Trophoblast cell (in vitro differentiated cells and primary cell): ENCODE measurements at regions not wholly inside any gene's neighbourhood (a gene's known extent, or its start where the extent isn't known, plus 50 kb on each side); places are given as distances from the start of the nearest gene placed in this dataset.
A peak's percentile ranks its signal among the peaks of the same experiment; 100 is the strongest.

Experiments used
- DNase-seq, 2 donors: peaks; one replicate each; pipeline ENCODE4 v3.0.0-alpha.2; 2016
- H2AFZ ChIP-seq: 2 replicates; pipeline ENCODE4 v1.6.1; 2013; ENCODE audit warnings: low read length, moderate library complexity, mild to moderate bottlenecking; ENCODE audit not compliant: insufficient read depth, poor library complexity
- H2AK5ac ChIP-seq: 2 replicates; pipeline ENCODE4 v1.6.1; 2013; ENCODE audit warnings: mild to moderate bottlenecking, low read length
- H2BK120ac ChIP-seq: 2 replicates; pipeline ENCODE4 v1.6.1; 2013; ENCODE audit warnings: low read length, mild to moderate bottlenecking, moderate library complexity; ENCODE audit not compliant: insufficient read depth, poor library complexity
- H2BK12ac ChIP-seq: 2 replicates; pipeline ENCODE4 v1.6.1; 2013; ENCODE audit warnings: mild to moderate bottlenecking, low read length, moderate library complexity
- H2BK5ac ChIP-seq: 2 replicates; pipeline ENCODE4 v1.6.1; 2013; ENCODE audit warnings: low read length, low read depth, moderate library complexity, mild to moderate bottlenecking; ENCODE audit not compliant: poor library complexity
- H3K14ac ChIP-seq: 2 replicates; pipeline ENCODE4 v1.6.1; 2013; ENCODE audit warnings: mild to moderate bottlenecking, low read length
- H3K18ac ChIP-seq: 2 replicates; pipeline ENCODE4 v1.6.1; 2013; ENCODE audit warnings: mild to moderate bottlenecking, low read length
- H3K23ac ChIP-seq: 2 replicates; pipeline ENCODE4 v1.6.1; 2013; ENCODE audit warnings: low read length
- H3K27ac ChIP-seq: 2 replicates; pipeline ENCODE4 v1.5.1; 2013; ENCODE audit warnings: low read depth, mild to moderate bottlenecking, inconsistent platforms, low read length, moderate library complexity
- H3K27me3 ChIP-seq: 2 replicates; pipeline ENCODE4 v1.6.1; 2013; ENCODE audit warnings: inconsistent platforms, mild to moderate bottlenecking, low read length, moderate library complexity; ENCODE audit not compliant: insufficient read depth
- H3K36me3 ChIP-seq, 2 experiments: 1 replicate in 1 of 2; 2 replicates in 1 of 2; pipeline ENCODE4 v1.6.1; 2013; ENCODE audit warnings: low read length in 2 of 2, mild to moderate bottlenecking in 2 of 2, moderate library complexity in 1 of 2; ENCODE audit not compliant: insufficient read depth in 2 of 2, control insufficient read depth in 1 of 2
- H3K4ac ChIP-seq: 2 replicates; pipeline ENCODE4 v1.6.1; 2013; ENCODE audit warnings: low read depth, mild to moderate bottlenecking, low read length, moderate library complexity
- H3K4me1 ChIP-seq, 2 experiments: 1 replicate in 1 of 2; 2 replicates in 1 of 2; pipeline ENCODE4 v1.6.1; 2013; ENCODE audit warnings: low read length in 2 of 2, mild to moderate bottlenecking in 2 of 2, moderate library complexity in 1 of 2; ENCODE audit not compliant: insufficient read depth in 2 of 2, control insufficient read depth in 1 of 2
- H3K4me2 ChIP-seq: 2 replicates; pipeline ENCODE4 v1.6.1; 2013; ENCODE audit warnings: inconsistent platforms, mild to moderate bottlenecking, low read length, moderate library complexity
- H3K4me3 ChIP-seq: 2 replicates; pipeline ENCODE4 v1.5.1; 2013; ENCODE audit warnings: mild to moderate bottlenecking, low read depth, low read length, inconsistent platforms
- H3K79me1 ChIP-seq: one replicate; pipeline ENCODE4 v1.6.1; 2013; ENCODE audit warnings: low read length
- H3K79me2 ChIP-seq: 2 replicates; pipeline ENCODE4 v1.6.1; 2013; ENCODE audit warnings: low read length, mild to moderate bottlenecking; ENCODE audit not compliant: control insufficient read depth, insufficient read depth, poor library complexity
- H3K9ac ChIP-seq: 2 replicates; pipeline ENCODE4 v1.6.1; 2013; ENCODE audit warnings: mild to moderate bottlenecking, low read length
- H3K9me3 ChIP-seq: 2 replicates; pipeline ENCODE4 v1.6.1; 2013; ENCODE audit warnings: low read depth, mild to moderate bottlenecking, control low read depth, inconsistent platforms, low read length; ENCODE audit not compliant: insufficient read depth
- H4K12ac ChIP-seq: 2 replicates; pipeline ENCODE4 v1.6.1; 2013; ENCODE audit warnings: low read depth, mild to moderate bottlenecking, low read length, moderate library complexity
- H4K8ac ChIP-seq: 2 replicates; pipeline ENCODE4 v1.6.1; 2013; ENCODE audit warnings: low read depth, mild to moderate bottlenecking, low read length, moderate library complexity
- H4K91ac ChIP-seq: one replicate; pipeline ENCODE4 v1.6.1; 2013; ENCODE audit warnings: low read depth, mild to moderate bottlenecking, low read length, moderate library complexity
- WGBS: extraction: QIAGEN DNeasy Blood & Tissue Kit; methylation state at CpG from one replicate; pipeline ENCODE4 v1.1.7; 2013; ENCODE audit warnings: missing lambda C conversion rate; ENCODE audit not compliant: insufficient read length, insufficient coverage; ENCODE audit errors: extremely low coverage; 5-methylcytosine and 5-hydroxymethylcytosine counted together

- no peak overlapping the region for H2BK120ac ChIP-seq
- H3K4me3 ChIP-seq = no peak overlapping the region
- WGBS = no CpG with 5 or more reads among the region's 1 CpG
- H4K91ac ChIP-seq = no peak overlapping the region
- H4K12ac ChIP-seq = no peak overlapping the region
- no peak overlapping the region for H3K14ac ChIP-seq
- H3K9ac ChIP-seq = no peak overlapping the region
- no peak for DNase-seq
- H3K36me3 ChIP-seq = no peaks in the 10 kb centered on the region
- H3K18ac ChIP-seq = no peak overlapping the region
- no peak overlapping the region for H3K23ac ChIP-seq
- H3K4me1 ChIP-seq = no peaks in the 10 kb centered on the region
- no peak overlapping the region for H2AK5ac ChIP-seq
- H2BK12ac ChIP-seq = no peak overlapping the region
- H3K4ac ChIP-seq = no peak overlapping the region
- no peak overlapping the region for H3K27ac ChIP-seq
- no peak overlapping the region for H3K4me2 ChIP-seq
- no peaks in the 10 kb centered on the region for H3K79me2 ChIP-seq
- H4K8ac ChIP-seq = no peak overlapping the region
- no peak overlapping the region for H2BK5ac ChIP-seq
- no peaks in the 10 kb centered on the region for H3K9me3 ChIP-seq
- no peaks in the 10 kb centered on the region for H3K79me1 ChIP-seq
- H3K27me3 ChIP-seq = no peaks in the 10 kb centered on the region
- no peak overlapping the region for H2AFZ ChIP-seq
These were observed 373.9 kb downstream of the PIK3C3 start for GRCh38 chr18:42328931-42329330.

DNA sequence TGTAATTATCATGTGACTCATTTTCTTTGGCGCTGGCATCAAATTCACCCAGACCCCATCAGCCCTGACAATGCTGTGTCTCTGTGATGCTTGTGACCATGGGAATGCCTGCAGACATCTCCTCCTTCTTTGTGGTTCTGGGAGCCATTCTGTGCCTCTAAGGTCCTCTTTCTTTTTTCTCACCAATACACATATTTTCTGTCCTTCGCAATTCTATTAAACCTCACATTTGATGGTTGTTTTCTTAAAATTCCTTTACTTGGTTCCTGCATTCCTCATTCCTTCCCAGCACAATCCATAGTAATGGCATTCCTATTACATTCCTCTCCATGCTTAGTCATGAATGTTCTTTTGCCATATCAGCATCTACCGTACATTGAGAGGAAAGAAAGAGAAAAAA is 375.3 kb downstream of the PIK3C3 start:
- H3K9me3 ChIP-seq = no peaks in the 10 kb centered on the region
- no peak overlapping the region for H3K9ac ChIP-seq
- H3K14ac ChIP-seq = no peak overlapping the region
- no peak overlapping the region for H3K27ac ChIP-seq
- H2BK12ac ChIP-seq = no peak overlapping the region
- H3K23ac ChIP-seq = no peak overlapping the region
- no peak overlapping the region for H3K4me2 ChIP-seq
- H2AFZ ChIP-seq = no peak overlapping the region
- 100% methylated on average over 1 of the region's 3 CpGs for WGBS
- no peak overlapping the region for H4K91ac ChIP-seq
- H3K79me1 ChIP-seq = no peaks in the 10 kb centered on the region
- no peak overlapping the region for H3K18ac ChIP-seq
- H4K8ac ChIP-seq = no peak overlapping the region
- H3K79me2 ChIP-seq = no peaks in the 10 kb centered on the region
- no peak overlapping the region for H4K12ac ChIP-seq
- no peak overlapping the region for H3K4me3 ChIP-seq
- H2AK5ac ChIP-seq = no peak overlapping the region
- H3K27me3 ChIP-seq = no peaks in the 10 kb centered on the region
- H2BK5ac ChIP-seq = no peak overlapping the region
- DNase-seq = peak in 1 of 2 donors; percentile 13
- no peak overlapping the region for H2BK120ac ChIP-seq
- no peaks in the 10 kb centered on the region for H3K36me3 ChIP-seq
- H3K4ac ChIP-seq = no peak overlapping the region
- H3K4me1 ChIP-seq = no peaks in the 10 kb centered on the region

DNA sequence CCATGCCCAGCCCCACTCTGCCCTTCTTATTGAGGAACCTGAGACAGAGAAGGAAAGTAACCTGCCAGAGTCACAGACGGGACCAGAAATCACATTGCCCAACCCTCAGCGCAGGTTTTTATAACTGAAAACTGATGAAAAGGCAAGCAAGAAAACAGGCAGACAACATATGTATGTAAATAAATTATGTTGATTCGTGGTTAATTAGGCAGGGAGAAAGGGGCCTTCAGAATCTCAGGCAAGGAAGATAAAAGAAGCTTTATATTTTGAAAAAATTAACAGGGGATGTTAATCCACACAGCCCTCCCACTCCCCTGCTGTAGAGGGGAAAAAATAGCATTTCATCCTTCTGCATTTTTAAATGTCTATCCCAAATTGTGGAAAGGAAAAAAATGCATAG is 378.5 kb downstream of the PIK3C3 start:
- H4K91ac ChIP-seq = no peak overlapping the region
- no peak for DNase-seq
- H2AFZ ChIP-seq = no peak overlapping the region
- H3K27ac ChIP-seq = no peak overlapping the region
- H3K4me3 ChIP-seq = no peak overlapping the region
- no peak overlapping the region for H2BK120ac ChIP-seq
- H4K8ac ChIP-seq = no peak overlapping the region
- no peaks in the 10 kb centered on the region for H3K9me3 ChIP-seq
- H3K9ac ChIP-seq = no peak overlapping the region
- H3K79me1 ChIP-seq = no peaks in the 10 kb centered on the region
- no peak overlapping the region for H3K4me2 ChIP-seq
- H2BK5ac ChIP-seq = no peak overlapping the region
- no CpG with 5 or more reads among the region's 3 CpGs for WGBS
- H2BK12ac ChIP-seq = no peak overlapping the region
- no peak overlapping the region for H4K12ac ChIP-seq
- no peak overlapping the region for H3K14ac ChIP-seq
- no peak overlapping the region for H3K4ac ChIP-seq
- H3K18ac ChIP-seq = no peak overlapping the region
- H2AK5ac ChIP-seq = no peak overlapping the region
- no peaks in the 10 kb centered on the region for H3K27me3 ChIP-seq
- H3K23ac ChIP-seq = no peak overlapping the region
- no peaks in the 10 kb centered on the region for H3K4me1 ChIP-seq
- no peaks in the 10 kb centered on the region for H3K36me3 ChIP-seq
- H3K79me2 ChIP-seq = no peaks in the 10 kb centered on the region

GRCh38 chr18:42334931-42335330 is 379.9 kb downstream of the PIK3C3 start:
- no peak overlapping the region for H3K27ac ChIP-seq
- H3K27me3 ChIP-seq = no peaks in the 10 kb centered on the region
- H4K8ac ChIP-seq = no peak overlapping the region
- H3K9me3 ChIP-seq = no peaks in the 10 kb centered on the region
- no peak overlapping the region for H2AK5ac ChIP-seq
- H3K4ac ChIP-seq = no peak overlapping the region
- H3K4me1 ChIP-seq = no peaks in the 10 kb centered on the region
- H2BK12ac ChIP-seq = no peak overlapping the region
- H4K12ac ChIP-seq = no peak overlapping the region
- H3K36me3 ChIP-seq = no peaks in the 10 kb centered on the region
- no peak overlapping the region for H2BK5ac ChIP-seq
- no peak overlapping the region for H2BK120ac ChIP-seq
- no peak overlapping the region for H3K14ac ChIP-seq
- no peaks in the 10 kb centered on the region for H3K79me1 ChIP-seq
- H3K79me2 ChIP-seq = no peaks in the 10 kb centered on the region
- no peak overlapping the region for H3K23ac ChIP-seq
- no peak overlapping the region for H3K9ac ChIP-seq
- no peak overlapping the region for H3K4me2 ChIP-seq
- DNase-seq = no peak
- H2AFZ ChIP-seq = no peak overlapping the region
- no peak overlapping the region for H3K4me3 ChIP-seq
- no peak overlapping the region for H3K18ac ChIP-seq
- no peak overlapping the region for H4K91ac ChIP-seq

DNA sequence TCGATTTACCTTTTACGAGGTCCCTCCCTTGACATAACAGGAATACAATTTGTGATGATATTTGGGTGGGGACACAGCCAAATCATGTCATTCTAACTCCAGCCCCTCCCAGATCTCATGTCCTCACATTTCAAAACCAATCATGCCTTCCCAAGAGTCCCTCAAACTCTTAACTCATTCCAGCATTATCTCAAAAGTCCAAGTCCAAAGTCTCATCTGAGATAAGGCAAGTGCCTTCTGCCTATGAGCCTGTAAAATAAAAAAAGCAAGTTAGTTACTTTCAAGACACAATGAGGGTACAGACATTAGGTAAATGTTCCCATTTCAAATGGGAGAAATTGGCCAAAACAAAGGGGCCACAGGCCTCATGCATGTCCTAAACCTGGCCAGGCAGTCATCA is 381.1 kb downstream of the PIK3C3 start:
- Histone ChIP-seq H3K14ac (no peak overlapping the region), H3K4me3 (no peak overlapping the region), H2BK12ac (no peak overlapping the region), H4K91ac (no peak overlapping the region), H3K23ac (no peak overlapping the region), H4K8ac (no peak overlapping the region), H3K36me3 (no peaks in the 10 kb centered on the region), H2BK120ac (no peak overlapping the region), H3K4me2 (no peak overlapping the region), H3K18ac (no peak overlapping the region), H3K27me3 (no peaks in the 10 kb centered on the region), H3K79me2 (no peaks in the 10 kb centered on the region), H3K4me1 (no peaks in the 10 kb centered on the region), H3K9me3 (no peaks in the 10 kb centered on the region), H2BK5ac (no peak overlapping the region), H3K9ac (no peak overlapping the region), H3K79me1 (no peaks in the 10 kb centered on the region), H2AK5ac (no peak overlapping the region), H4K12ac (no peak overlapping the region), H3K4ac (no peak overlapping the region), H3K27ac (no peak overlapping the region), H2AFZ (no peak overlapping the region)
- no CpG with 5 or more reads among the region's 2 CpGs for WGBS
- DNase-seq = no peak
